AG09319 (cell line): ENCODE measurements at regions not wholly inside any gene's neighbourhood (a gene's known extent, or its start where the extent isn't known, plus 50 kb on each side); places are given as distances from the start of the nearest gene placed in this dataset.

Experiments
- DNase-seq: peaks from one replicate; pipeline ENCODE4 v3.0.0-alpha.2; 2010; ENCODE audit warnings: low read depth; ENCODE audit errors: extremely low read depth
- TF ChIP-seq, protein P1 (sequence below): IDR thresholded peaks from 2 replicates; pipeline ENCODE4 v1.5.1; 2011; ENCODE audit warnings: low read depth, mild to moderate bottlenecking, inconsistent platforms, low read length, moderate library complexity

DNA sequence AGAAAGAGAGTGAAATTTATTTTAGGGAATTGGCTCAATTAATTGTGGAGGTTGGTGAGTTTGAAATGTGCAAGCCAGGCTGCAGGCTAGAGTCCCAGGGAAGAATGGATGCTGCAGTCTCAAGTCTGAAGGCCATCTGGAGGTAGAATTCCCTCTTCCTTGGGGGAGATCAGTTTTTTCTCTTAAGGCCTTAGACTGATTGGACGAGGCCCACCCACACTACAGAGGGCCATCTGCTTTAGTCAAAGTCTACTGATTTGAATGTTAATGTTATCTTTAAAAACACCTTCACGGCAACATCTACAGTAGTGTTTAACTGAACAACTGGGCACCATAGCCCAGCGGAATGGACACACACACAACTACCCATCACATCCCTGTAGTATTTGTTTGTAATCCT lies 245.9 kb upstream of the IRF2BP2 start:
- no peak for DNase-seq
- TF ChIP-seq, protein P1, sequence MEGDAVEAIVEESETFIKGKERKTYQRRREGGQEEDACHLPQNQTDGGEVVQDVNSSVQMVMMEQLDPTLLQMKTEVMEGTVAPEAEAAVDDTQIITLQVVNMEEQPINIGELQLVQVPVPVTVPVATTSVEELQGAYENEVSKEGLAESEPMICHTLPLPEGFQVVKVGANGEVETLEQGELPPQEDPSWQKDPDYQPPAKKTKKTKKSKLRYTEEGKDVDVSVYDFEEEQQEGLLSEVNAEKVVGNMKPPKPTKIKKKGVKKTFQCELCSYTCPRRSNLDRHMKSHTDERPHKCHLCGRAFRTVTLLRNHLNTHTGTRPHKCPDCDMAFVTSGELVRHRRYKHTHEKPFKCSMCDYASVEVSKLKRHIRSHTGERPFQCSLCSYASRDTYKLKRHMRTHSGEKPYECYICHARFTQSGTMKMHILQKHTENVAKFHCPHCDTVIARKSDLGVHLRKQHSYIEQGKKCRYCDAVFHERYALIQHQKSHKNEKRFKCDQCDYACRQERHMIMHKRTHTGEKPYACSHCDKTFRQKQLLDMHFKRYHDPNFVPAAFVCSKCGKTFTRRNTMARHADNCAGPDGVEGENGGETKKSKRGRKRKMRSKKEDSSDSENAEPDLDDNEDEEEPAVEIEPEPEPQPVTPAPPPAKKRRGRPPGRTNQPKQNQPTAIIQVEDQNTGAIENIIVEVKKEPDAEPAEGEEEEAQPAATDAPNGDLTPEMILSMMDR = no peak

GRCh38 chr1:234854645-234855039 lies 244.7 kb upstream of the IRF2BP2 start:
- TF ChIP-seq, protein P1 = no peak
- DNase-seq = no peak

DNA sequence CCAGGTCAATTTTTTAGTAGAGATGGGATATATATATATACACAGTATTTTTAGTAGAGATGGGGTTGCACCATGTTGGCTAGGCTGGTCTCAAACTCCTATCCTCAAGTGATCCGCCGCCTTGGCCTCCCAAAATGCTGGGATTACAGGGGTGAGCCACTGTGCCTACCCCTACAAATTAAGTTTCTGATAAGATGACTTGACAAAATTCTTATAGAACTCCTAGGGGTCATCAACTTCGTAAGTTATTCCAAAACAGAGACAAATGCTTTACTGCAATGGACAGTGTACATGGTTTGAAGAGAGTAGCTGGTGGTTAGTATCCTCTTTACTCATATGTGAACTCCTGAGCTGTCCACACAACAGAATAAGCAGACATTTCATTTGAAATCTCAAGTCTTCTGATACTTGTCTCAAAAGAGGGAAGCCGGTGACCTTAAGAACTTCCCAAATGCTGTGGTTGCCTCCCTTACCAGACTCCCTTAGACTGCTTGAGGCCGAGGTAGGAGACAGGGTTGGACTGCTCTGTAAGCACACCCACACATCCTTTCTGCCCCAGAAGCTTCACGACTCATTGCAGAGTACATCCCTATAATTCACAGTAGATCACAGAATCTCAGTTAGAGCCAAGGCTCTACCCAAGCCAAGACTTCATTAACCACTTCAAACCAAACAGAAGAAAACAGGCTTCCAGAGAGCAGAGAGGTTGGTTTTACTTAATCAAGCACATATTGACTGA lies 244.1 kb upstream of the IRF2BP2 start:
- DNase-seq = no peak
- TF ChIP-seq, protein P1 = no peak

GRCh38 chr1:234852659-234853058 lies 242.7 kb upstream of the IRF2BP2 start:
- no peak for DNase-seq
- TF ChIP-seq, protein P1 = no peak

- TF ChIP-seq, protein P1 = no peak
- no peak for DNase-seq
Observed at GRCh38 chr1:234851450-234852438, 241.8 kb upstream of the IRF2BP2 start.

GRCh38 chr1:234849832-234850231 lies 239.9 kb upstream of the IRF2BP2 start:
- TF ChIP-seq, protein P1 = no peak
- no peak for DNase-seq
